CD4-positive, alpha-beta T cell (primary cell): ENCODE measurements at regions not wholly inside any gene's neighbourhood (a gene's known extent, or its start where the extent isn't known, plus 50 kb on each side); places are given as distances from the start of the nearest gene placed in this dataset.

Source experiments
- ATAC-seq: fragments of 200-7000 bp; cut with Tn5 transposase; one replicate; pipeline ENCODE4 v1.10.0; 2022; ENCODE audit warnings: mild to moderate bottlenecking; ENCODE audit not compliant: poor library complexity
- CTCF ChIA-PET: fragments of 350-600 bp; sonication (Branson Sonifier 250); formaldehyde crosslinking; loops from one replicate; lab custom pipeline; 2021; ENCODE audit warnings: antibody characterized with exemption, inconsistent platforms; lab: Charles Lee
- POLR2A ChIA-PET: fragments of 350-600 bp; sonication (Branson Sonifier 250); formaldehyde crosslinking; loops from one replicate; lab custom pipeline; 2021; ENCODE audit warnings: antibody characterized with exemption, inconsistent platforms; lab: Charles Lee
- DNase-seq, 14 experiments: peaks; one replicate each; pipeline ENCODE4 v3.0.0-alpha.2; 2013 to 2020; ENCODE audit warnings: mixed read lengths in 2 of 14
- H3K27ac ChIP-seq, 2 donors: one replicate each; pipeline versions ENCODE4 v1.5.1 to v1.7.0; 2013; ENCODE audit warnings: low read length in 2 of 2, low read depth in 1 of 2, mild to moderate bottlenecking in 1 of 2
- H3K27me3 ChIP-seq, 2 experiments: 1 replicate in 1 of 2; 2 replicates in 1 of 2; pipeline versions ENCODE4 v1.6.1 to v1.7.0; 2013; ENCODE audit warnings: low read length in 2 of 2, control low read depth in 1 of 2, mild to moderate bottlenecking in 1 of 2, moderate library complexity in 1 of 2; ENCODE audit not compliant: insufficient read depth in 2 of 2, control insufficient read depth in 1 of 2
- H3K36me3 ChIP-seq: one replicate; pipeline ENCODE4 v1.6.1; 2013; ENCODE audit warnings: low read length, control low read depth; ENCODE audit not compliant: insufficient read depth
- H3K4me1 ChIP-seq: one replicate; pipeline ENCODE4 v1.6.1; 2013; ENCODE audit warnings: low read length, control low read depth; ENCODE audit not compliant: insufficient read depth
- H3K4me3 ChIP-seq: one replicate; pipeline ENCODE4 v1.5.1; 2013; ENCODE audit warnings: mild to moderate bottlenecking, low read length, moderate library complexity
- H3K9me3 ChIP-seq, 2 experiments: 1 replicate in 1 of 2; 2 replicates in 1 of 2; pipeline versions ENCODE4 v1.6.1 to v1.7.0; 2013; ENCODE audit warnings: low read length in 2 of 2, mild to moderate bottlenecking in 2 of 2, control low read depth in 1 of 2, moderate library complexity in 1 of 2; ENCODE audit not compliant: control insufficient read depth in 1 of 2, insufficient read depth in 1 of 2
- H3K27ac Mint-ChIP-seq: one replicate; pipeline ENCODE4 v1.8.0; 2020; ENCODE audit warnings: mixed read lengths
- H3K27me3 Mint-ChIP-seq: one replicate; pipeline ENCODE4 v1.8.0; 2021; ENCODE audit warnings: mixed read lengths
- H3K36me3 Mint-ChIP-seq: one replicate; pipeline ENCODE4 v1.8.0; 2021; ENCODE audit warnings: low read depth, mixed read lengths
- H3K4me1 Mint-ChIP-seq: one replicate; pipeline ENCODE4 v1.8.0; 2021; ENCODE audit warnings: low read depth, mixed read lengths
- H3K4me3 Mint-ChIP-seq: one replicate; pipeline ENCODE4 v1.8.0; 2020; ENCODE audit warnings: mild to moderate bottlenecking, mixed read lengths
- H3K9me3 Mint-ChIP-seq: one replicate; pipeline ENCODE4 v1.8.0; 2020; ENCODE audit warnings: mixed read lengths
- intact Hi-C, 2 experiments: fragments of 100-400 bp; cut with DNase I in 1 of 2; cut with micrococcal nuclease in 1 of 2; formaldehyde crosslinking; loops; one replicate each; pipeline versions ENCODE4 v1.15.1 to v1.9.0; 2023 to 2025; cut with DNase I, micrococcal nuclease
- TF ChIP-seq, protein P1 (sequence below): fragments of 200-600 bp; IDR thresholded peaks from one replicate; pipeline ENCODE4 v1.8.0; 2022; ENCODE audit warnings: antibody characterized with exemption, mild to moderate bottlenecking

DNA sequence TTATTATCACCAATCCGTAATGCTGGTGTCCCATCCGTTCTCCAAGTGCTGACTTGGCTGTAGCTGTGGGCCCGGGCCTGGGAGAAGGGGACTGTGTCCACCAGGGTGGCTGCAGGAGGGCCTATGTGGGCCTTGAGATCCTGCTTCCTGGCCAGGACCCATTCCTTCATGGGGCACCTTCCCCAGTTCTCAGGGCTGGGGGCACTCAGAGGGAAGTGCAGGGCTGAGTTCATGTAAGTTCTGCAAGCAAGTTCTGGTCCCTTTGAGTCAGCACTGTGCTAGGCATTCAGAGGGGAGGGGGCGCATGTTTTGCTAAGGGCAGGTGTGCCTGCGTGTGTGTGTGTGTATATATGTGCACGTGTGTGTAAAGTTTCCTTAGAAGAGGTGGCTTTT, 94.0 kb downstream of the GLI2 start:
- ChIA-PET POLR2A (no interaction called here), CTCF (no interaction called here)

DNA sequence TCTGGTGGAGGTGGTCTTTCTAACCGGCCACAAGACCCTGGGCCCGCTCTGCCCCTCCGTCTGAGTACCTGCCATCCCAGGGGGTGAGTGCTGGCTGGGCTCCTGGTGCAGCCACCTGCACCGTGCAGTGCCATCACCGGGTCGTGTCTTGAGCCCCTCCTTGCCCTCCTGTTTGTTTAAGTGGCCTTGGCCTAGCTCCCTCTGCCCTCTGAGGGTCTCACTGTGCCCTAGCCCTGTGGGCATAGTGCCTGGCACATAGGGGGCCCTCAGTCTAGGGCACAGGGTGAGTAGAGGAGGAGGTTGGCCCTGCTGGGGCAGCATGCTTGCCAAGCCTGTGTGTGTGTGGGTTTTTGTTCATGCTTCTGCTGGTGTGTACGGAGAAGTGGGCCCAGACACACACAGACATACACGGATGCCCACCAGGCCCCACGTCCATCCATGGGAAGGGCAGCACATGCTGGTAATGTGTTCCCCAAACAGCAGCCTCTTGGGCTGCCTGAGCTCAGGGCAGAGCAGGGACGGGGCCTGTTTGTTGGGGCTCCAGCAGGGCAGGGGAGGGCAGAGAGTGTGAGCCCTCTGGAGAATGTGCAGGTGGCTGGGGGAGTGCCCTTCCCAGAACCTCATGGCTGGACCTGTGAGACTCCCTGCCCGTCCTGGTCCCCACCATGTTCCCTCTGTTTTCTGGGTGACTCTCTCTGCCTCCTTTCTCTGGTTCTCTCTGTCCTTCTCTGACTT, 94.6 kb downstream of the GLI2 start:
- Mint-ChIP-seq H3K27me3 (no peaks in the 10 kb centered on the region), H3K36me3 (no peaks in the 10 kb centered on the region), H3K4me1 (no peaks in the 10 kb centered on the region), H3K9me3 (no peaks in the 10 kb centered on the region), H3K4me3 (no peak overlapping the region), H3K27ac (no peak overlapping the region)
- DNase-seq (no peak), ATAC-seq (no peak)
- Histone ChIP-seq H3K4me3 (no peak overlapping the region), H3K4me1 (no peaks in the 10 kb centered on the region), H3K27me3 (no peaks in the 10 kb centered on the region), H3K9me3 (no peaks in the 10 kb centered on the region), H3K36me3 (no peaks in the 10 kb centered on the region), H3K27ac (no peak overlapping the region)
- intact Hi-C loops = no loop called here
- TF ChIP-seq, protein P1, sequence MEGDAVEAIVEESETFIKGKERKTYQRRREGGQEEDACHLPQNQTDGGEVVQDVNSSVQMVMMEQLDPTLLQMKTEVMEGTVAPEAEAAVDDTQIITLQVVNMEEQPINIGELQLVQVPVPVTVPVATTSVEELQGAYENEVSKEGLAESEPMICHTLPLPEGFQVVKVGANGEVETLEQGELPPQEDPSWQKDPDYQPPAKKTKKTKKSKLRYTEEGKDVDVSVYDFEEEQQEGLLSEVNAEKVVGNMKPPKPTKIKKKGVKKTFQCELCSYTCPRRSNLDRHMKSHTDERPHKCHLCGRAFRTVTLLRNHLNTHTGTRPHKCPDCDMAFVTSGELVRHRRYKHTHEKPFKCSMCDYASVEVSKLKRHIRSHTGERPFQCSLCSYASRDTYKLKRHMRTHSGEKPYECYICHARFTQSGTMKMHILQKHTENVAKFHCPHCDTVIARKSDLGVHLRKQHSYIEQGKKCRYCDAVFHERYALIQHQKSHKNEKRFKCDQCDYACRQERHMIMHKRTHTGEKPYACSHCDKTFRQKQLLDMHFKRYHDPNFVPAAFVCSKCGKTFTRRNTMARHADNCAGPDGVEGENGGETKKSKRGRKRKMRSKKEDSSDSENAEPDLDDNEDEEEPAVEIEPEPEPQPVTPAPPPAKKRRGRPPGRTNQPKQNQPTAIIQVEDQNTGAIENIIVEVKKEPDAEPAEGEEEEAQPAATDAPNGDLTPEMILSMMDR = no peak
- ChIA-PET POLR2A (no interaction called here), CTCF (no interaction called here)

More for the DNA sequence above, 94.0 kb downstream of the GLI2 start:
- no peak overlapping the region for H3K27ac Mint-ChIP-seq
- no peak overlapping the region for H3K4me3 Mint-ChIP-seq
- ATAC-seq (no peak), DNase-seq (no peak)
- no peaks in the 10 kb centered on the region for H3K36me3 Mint-ChIP-seq
- Histone ChIP-seq H3K9me3 (no peaks in the 10 kb centered on the region), H3K4me3 (no peak overlapping the region), H3K27me3 (no peaks in the 10 kb centered on the region), H3K36me3 (no peaks in the 10 kb centered on the region), H3K4me1 (no peaks in the 10 kb centered on the region), H3K27ac (no peak overlapping the region)
- TF ChIP-seq, protein P1 = no peak
- no peaks in the 10 kb centered on the region for H3K9me3 Mint-ChIP-seq
- no peaks in the 10 kb centered on the region for H3K4me1 Mint-ChIP-seq
- H3K27me3 Mint-ChIP-seq = no peaks in the 10 kb centered on the region
- intact Hi-C loops = no loop called here

DNA sequence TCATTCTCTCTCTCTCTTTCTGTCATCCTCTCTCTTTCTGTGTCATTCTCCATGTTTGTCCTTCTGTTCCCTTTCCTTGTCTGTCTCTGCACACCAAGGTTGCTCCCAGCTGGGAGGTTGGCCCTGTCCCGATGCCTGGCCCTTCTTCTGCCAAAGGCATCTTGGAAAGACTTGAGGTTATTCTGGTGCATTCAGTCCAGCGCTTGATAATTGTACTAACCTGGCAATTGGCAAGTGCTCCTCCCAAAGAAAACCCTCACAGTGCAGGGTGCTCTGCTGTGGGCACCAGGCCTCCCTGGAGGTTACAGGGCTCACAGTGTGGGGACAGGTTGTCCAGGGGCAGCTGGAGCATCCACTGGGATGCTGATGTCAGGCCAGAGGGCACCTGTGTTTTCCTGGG, 95.4 kb downstream of the GLI2 start:
- no peaks in the 10 kb centered on the region for H3K9me3 Mint-ChIP-seq
- ATAC-seq = no peak
- TF ChIP-seq, protein P1 = no peak
- CTCF ChIA-PET = no interaction called here
- no peak overlapping the region for H3K27ac ChIP-seq
- no peaks in the 10 kb centered on the region for H3K27me3 Mint-ChIP-seq
- H3K4me3 Mint-ChIP-seq = no peak overlapping the region
- no peaks in the 10 kb centered on the region for H3K9me3 ChIP-seq
- no peaks in the 10 kb centered on the region for H3K36me3 ChIP-seq
- no peak for DNase-seq
- intact Hi-C loops = no loop called here
- no peak overlapping the region for H3K4me3 ChIP-seq
- H3K36me3 Mint-ChIP-seq = no peaks in the 10 kb centered on the region
- POLR2A ChIA-PET = no interaction called here
- no peak overlapping the region for H3K27ac Mint-ChIP-seq
- no peaks in the 10 kb centered on the region for H3K27me3 ChIP-seq
- H3K4me1 Mint-ChIP-seq = no peaks in the 10 kb centered on the region
- no peaks in the 10 kb centered on the region for H3K4me1 ChIP-seq
